ENCODE measurements at regions not wholly inside any gene's neighbourhood (a gene's known extent, or its start where the extent isn't known, plus 50 kb on each side); places are given as distances from the start of the nearest gene placed in this dataset.

DNA sequence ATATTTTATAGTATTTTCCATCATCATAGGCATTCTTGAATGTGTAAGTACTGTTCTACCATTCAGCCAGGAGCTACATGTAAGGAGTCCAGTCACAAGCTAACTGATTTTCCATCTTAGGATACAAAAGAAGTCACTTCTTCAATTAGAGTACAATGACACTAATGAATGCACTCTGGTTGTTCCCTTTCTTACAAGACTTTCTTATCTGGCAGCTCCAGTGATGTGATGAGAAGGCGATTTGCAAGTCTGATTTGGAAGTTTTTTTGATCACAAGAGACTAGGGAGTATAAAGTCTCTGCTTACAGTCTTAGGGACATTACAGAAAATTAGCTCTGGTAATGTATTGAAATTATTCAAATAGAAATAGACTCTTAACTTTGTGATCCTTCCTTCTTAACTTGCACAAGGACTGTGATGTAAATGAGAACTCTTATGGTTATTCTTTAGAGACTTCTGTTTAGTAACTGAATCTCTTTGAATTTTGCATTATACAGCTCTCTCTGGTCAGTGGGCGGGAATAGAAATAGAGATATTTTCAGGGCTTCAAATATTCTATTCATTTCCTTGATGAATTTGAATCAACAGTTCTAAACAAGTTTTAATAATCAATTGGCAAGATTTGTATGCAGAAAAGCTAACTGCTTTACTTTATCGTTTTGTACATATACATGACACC, 130.4 kb upstream of the CDH6 start:
- no peak for TF ChIP-seq CTCF (IDR thresholded peaks at IDR 0.05)
- TF ChIP-seq POLR2A (IDR thresholded peaks at IDR 0.05; ENCODE audit: low read depth) = no peak
- TF ChIP-seq EP300 (IDR thresholded peaks at IDR 0.05) = no peak
- TF ChIP-seq POLR2AphosphoS5 (IDR thresholded peaks at IDR 0.05) = no peak
